Epithelial cell of esophagus (primary cell): ENCODE measurements at regions not wholly inside any gene's neighbourhood (a gene's known extent, or its start where the extent isn't known, plus 50 kb on each side); places are given as distances from the start of the nearest gene placed in this dataset.

Source experiments
- DNase-seq: peaks from one replicate; pipeline ENCODE4 v3.0.0; 2010; ENCODE audit warnings: low read depth
- H3K4me3 ChIP-seq: 2 replicates; pipeline ENCODE4 v1.5.1; 2011; ENCODE audit warnings: mild to moderate bottlenecking, low read length, control low read depth
- CTCF ChIP-seq: IDR thresholded peaks from 2 replicates; pipeline ENCODE4 v1.5.1; 2011; ENCODE audit warnings: low read depth, mild to moderate bottlenecking, low read length, control low read depth, inconsistent platforms; ENCODE audit not compliant: insufficient read depth; ENCODE audit errors: missing control alignments

- H3K4me3 ChIP-seq, result no peak overlapping the region
- DNase-seq, result no peak
- no peak for TF ChIP-seq CTCF
These were observed 115.3 kb upstream of the PROKR2 start for GRCh38 chr20:5432030-5432429.

- H3K4me3 ChIP-seq, result no peak overlapping the region
- DNase-seq, result no peak
- TF ChIP-seq CTCF, result peak; percentile 28
These were observed 113.9 kb upstream of the PROKR2 start for GRCh38 chr20:5430670-5431069.

DNA sequence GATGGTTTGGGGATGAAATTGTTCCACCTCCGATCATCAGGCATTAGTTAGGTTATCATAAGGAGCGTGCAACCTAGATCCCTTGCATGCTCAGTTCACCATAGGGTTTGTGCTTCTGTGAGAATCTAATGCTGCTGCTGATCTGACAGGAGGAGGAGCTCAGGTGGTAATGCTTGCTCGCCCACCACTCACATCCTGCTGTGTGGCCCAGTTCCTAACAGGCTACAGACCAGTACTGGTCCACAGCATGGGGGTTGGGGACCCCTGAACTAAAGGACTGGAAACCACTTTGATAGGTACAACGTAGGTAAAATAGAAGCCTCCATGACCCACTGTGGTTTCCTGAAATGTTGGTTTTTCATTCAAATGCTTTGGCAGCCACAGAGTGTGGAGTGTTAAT is 109.3 kb upstream of the PROKR2 start:
- no peak overlapping the region for H3K4me3 ChIP-seq
- DNase-seq, result no peak
- TF ChIP-seq CTCF, result no peak

GRCh38 chr20:5416086-5416485 is 99.3 kb upstream of the PROKR2 start:
- no peak for DNase-seq

DNA sequence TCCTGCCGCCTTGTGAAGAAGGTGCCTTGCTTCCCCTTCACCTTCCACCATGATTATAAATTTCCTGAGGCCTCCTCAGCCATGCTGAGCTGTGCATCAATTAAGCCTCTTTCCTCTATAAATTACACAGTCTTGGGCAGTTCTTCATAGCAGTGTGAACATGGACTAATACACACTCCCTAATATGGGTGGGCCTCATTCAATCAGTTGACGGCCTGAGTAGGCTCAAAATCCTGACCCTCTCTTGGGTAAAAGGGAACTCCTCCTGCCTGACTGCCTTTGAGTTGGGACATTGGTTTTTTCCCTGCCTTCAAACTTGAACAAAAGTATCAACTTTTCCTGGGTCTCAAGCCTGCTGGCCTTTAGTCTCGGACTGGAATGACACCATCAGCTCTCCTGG is 96.6 kb upstream of the PROKR2 start:
- no peak for TF ChIP-seq CTCF
- no peak for DNase-seq
- no peak overlapping the region for H3K4me3 ChIP-seq

More at GRCh38 chr20:5416086-5416485, 99.3 kb upstream of the PROKR2 start:
- no peak for TF ChIP-seq CTCF
- H3K4me3 ChIP-seq, result no peak overlapping the region

GRCh38 chr20:5410470-5410869 is 93.7 kb upstream of the PROKR2 start:
- no peak for DNase-seq
- TF ChIP-seq CTCF, result no peak
- no peak overlapping the region for H3K4me3 ChIP-seq

- no peak overlapping the region for H3K4me3 ChIP-seq
- TF ChIP-seq CTCF, result peak; percentile 59
- peak; percentile 44 for DNase-seq
These were observed 86.3 kb upstream of the PROKR2 start for GRCh38 chr20:5402903-5403531.
